Smooth muscle cell (in vitro differentiated cells): ENCODE measurements at regions not wholly inside any gene's neighbourhood (a gene's known extent, or its start where the extent isn't known, plus 50 kb on each side); places are given as distances from the start of the nearest gene placed in this dataset.

Experiments used
- DNase-seq: peaks from one replicate; lab custom pipeline; 2025; ENCODE audit not compliant: unreplicated experiment; lab: John Stamatoyannopoulos, UW
- H2AFZ ChIP-seq: fragments of 200-600 bp; sonication (generic); 2 replicates; pipeline ENCODE4 v1.6.0; 2016; ENCODE audit warnings: antibody characterized with exemption, low read depth, mild to moderate bottlenecking
- H3F3A ChIP-seq: fragments of 200-600 bp; sonication (generic); 2 replicates; pipeline ENCODE4 v1.6.0; 2017; ENCODE audit warnings: antibody characterized with exemption, low read depth
- H3K27ac ChIP-seq: fragments of 200-600 bp; sonication (generic); 2 replicates; pipeline ENCODE4 v1.5.1; 2016; ENCODE audit warnings: low read depth, mild to moderate bottlenecking
- H3K27me3 ChIP-seq: fragments of 200-600 bp; sonication (generic); 2 replicates; pipeline ENCODE4 v1.6.1; 2016; ENCODE audit warnings: low read depth, mild to moderate bottlenecking
- H3K36me3 ChIP-seq: fragments of 200-600 bp; sonication (generic); 2 replicates; pipeline ENCODE4 v1.5.1; 2016; ENCODE audit warnings: low read depth
- H3K4me1 ChIP-seq: fragments of 200-600 bp; sonication (generic); 2 replicates; pipeline ENCODE4 v1.5.1; 2016; ENCODE audit warnings: low read depth
- H3K4me2 ChIP-seq: fragments of 200-600 bp; sonication (generic); 2 replicates; pipeline ENCODE4 v1.6.0; 2016; ENCODE audit warnings: mild to moderate bottlenecking
- H3K4me3 ChIP-seq: fragments of 200-600 bp; sonication (generic); 2 replicates; pipeline ENCODE4 v1.5.1; 2016; ENCODE audit warnings: mild to moderate bottlenecking
- H3K79me2 ChIP-seq: fragments of 200-600 bp; sonication (generic); 2 replicates; pipeline ENCODE4 v1.6.0; 2016; ENCODE audit warnings: low read depth, mild to moderate bottlenecking
- H3K9ac ChIP-seq: fragments of 200-600 bp; sonication (generic); 2 replicates; pipeline ENCODE4 v1.6.0; 2016; ENCODE audit warnings: low read depth
- H3K9me3 ChIP-seq: fragments of 200-600 bp; sonication (generic); replicated peaks from 2 replicates; pipeline ENCODE4 v1.5.1; 2016; ENCODE audit warnings: low read depth
- H4K20me1 ChIP-seq: fragments of 200-600 bp; sonication (generic); 2 replicates; pipeline ENCODE4 v1.6.0; 2016; ENCODE audit warnings: low read depth
- CTCF ChIP-seq: fragments of 200-600 bp; sonication (generic); IDR thresholded peaks from 2 replicates; pipeline ENCODE4 v1.5.1; 2017; ENCODE audit warnings: borderline replicate concordance, mild to moderate bottlenecking, antibody characterized with exemption; ENCODE audit not compliant: insufficient read depth, poor library complexity, severe bottlenecking
- WGBS: methylation state at CpG from one replicate; pipeline ENCODE4 v1.1.7; 2016; ENCODE audit warnings: low lambda C conversion rate; 5-methylcytosine and 5-hydroxymethylcytosine counted together

GRCh38 chr15:70245932-70246622 lies 148.4 kb upstream of the TLE3 start:
- WGBS, result 73% methylated on average over 10 of the region's 12 CpGs
- Histone ChIP-seq H3K4me1 (peaks cover 19% of the 10 kb centered on the region), H3K27me3 (no peaks in the 10 kb centered on the region), H2AFZ (no peak overlapping the region), H3K4me2 (no peak overlapping the region), H3K36me3 (no peaks in the 10 kb centered on the region), H3F3A (peaks cover 6% of the 10 kb centered on the region), H4K20me1 (no peaks in the 10 kb centered on the region), H3K79me2 (no peaks in the 10 kb centered on the region), H3K27ac (peak overlapping the region; percentile 15), H3K9ac (no peak overlapping the region), H3K9me3 (no peaks in the 10 kb centered on the region), H3K4me3 (no peak overlapping the region)
- TF ChIP-seq CTCF, result no peak
- DNase-seq, result no peak

- no peaks in the 10 kb centered on the region for H3K79me2 ChIP-seq
- no peak for DNase-seq
- H3F3A ChIP-seq, result peaks cover 6% of the 10 kb centered on the region
- H3K9ac ChIP-seq, result no peak overlapping the region
- no peaks in the 10 kb centered on the region for H3K9me3 ChIP-seq
- 93% methylated on average over 9 of the region's 9 CpGs for WGBS
- H3K27ac ChIP-seq, result no peak overlapping the region
- no peaks in the 10 kb centered on the region for H3K36me3 ChIP-seq
- no peaks in the 10 kb centered on the region for H3K27me3 ChIP-seq
- H3K4me3 ChIP-seq, result no peak overlapping the region
- TF ChIP-seq CTCF, result no peak
- peaks cover 19% of the 10 kb centered on the region for H3K4me1 ChIP-seq
- no peak overlapping the region for H3K4me2 ChIP-seq
- no peaks in the 10 kb centered on the region for H4K20me1 ChIP-seq
- H2AFZ ChIP-seq, result no peak overlapping the region
These were observed 147.3 kb upstream of the TLE3 start for GRCh38 chr15:70244978-70245542.

GRCh38 chr15:70243686-70244540 lies 146.2 kb upstream of the TLE3 start:
- DNase-seq, result no peak
- no peak overlapping the region for H3K9ac ChIP-seq
- WGBS, result 84% methylated on average over 7 of the region's 7 CpGs
- H3K79me2 ChIP-seq, result no peaks in the 10 kb centered on the region
- H3F3A ChIP-seq, result peaks cover 6% of the 10 kb centered on the region
- peaks cover 19% of the 10 kb centered on the region for H3K4me1 ChIP-seq
- no peak overlapping the region for H3K27ac ChIP-seq
- H3K4me2 ChIP-seq, result no peak overlapping the region
- H4K20me1 ChIP-seq, result no peaks in the 10 kb centered on the region
- H3K9me3 ChIP-seq, result no peaks in the 10 kb centered on the region
- no peaks in the 10 kb centered on the region for H3K27me3 ChIP-seq
- no peaks in the 10 kb centered on the region for H3K36me3 ChIP-seq
- H2AFZ ChIP-seq, result no peak overlapping the region
- TF ChIP-seq CTCF, result no peak
- no peak overlapping the region for H3K4me3 ChIP-seq
